MV-4-11 (cell line): ENCODE measurements at regions not wholly inside any gene's neighbourhood (a gene's known extent, or its start where the extent isn't known, plus 50 kb on each side); places are given as distances from the start of the nearest gene placed in this dataset.

Experiments used
- DNase-seq: peaks from one replicate; lab custom pipeline; 2025; lab: John Stamatoyannopoulos, UW

DNA sequence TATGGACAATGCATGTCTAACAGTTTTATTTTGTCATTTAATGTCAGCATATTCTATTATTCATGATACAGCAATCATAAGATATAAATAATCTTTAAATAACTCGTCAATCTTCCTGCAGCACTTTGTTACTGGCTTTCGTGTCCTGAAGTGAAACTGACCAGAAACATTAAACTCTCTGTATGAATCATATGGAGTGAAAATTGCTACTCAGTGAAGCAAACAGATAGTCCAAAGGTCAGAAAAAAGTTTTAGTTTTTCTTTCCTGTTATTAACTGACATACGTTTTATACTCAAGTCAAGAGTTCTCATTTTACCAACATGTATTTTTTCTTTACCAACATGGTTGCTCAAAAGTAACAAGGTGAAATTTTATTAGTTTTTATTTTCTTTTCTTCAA, 106.8 kb upstream of the GALNT5 start:
- DNase-seq, result no peak

DNA sequence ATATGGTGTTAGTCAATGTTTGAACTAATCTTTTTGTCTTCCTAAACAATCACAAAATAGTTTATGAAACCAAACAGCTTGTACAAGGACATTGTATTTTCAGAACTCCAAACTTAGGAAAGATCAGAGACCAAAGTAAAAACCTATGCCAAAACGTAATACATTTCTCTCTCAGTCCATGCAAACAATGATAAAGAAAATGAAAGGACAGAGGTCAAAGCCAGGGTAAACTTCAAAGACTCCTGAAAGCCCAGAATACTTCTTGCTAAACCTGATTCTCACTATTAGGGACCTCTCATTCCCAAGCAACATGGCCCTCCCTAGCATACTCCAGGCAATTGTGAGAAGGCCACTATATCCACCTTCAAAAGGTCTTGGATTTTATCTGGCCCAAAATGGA, 105.1 kb upstream of the GALNT5 start:
- no peak for DNase-seq

- DNase-seq, result no peak
Measured at GRCh38 chr2:157155992-157156391, 101.5 kb upstream of the GALNT5 start.

DNA sequence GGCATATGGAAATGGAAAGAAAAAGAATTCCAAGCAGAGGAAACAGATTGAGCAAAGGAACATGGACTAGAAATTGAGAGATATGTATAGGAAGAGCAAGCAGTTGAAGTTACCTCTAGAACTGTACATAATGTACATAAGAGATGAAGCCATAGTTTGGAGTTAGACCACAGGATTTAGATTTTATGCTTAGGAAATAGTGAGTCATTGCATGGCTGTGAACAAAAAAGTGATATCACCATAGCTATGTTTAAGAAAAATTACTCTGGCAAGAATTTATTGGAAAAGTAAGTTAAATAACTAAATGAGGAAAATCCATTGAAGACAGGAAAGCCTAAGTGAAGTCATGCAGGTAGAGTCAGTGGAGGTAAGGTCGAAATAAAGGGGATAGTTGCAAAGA, 99.4 kb upstream of the GALNT5 start:
- DNase-seq, result peak; percentile 41

GRCh38 chr2:157159221-157159934, 98.1 kb upstream of the GALNT5 start:
- DNase-seq, result no peak

DNA sequence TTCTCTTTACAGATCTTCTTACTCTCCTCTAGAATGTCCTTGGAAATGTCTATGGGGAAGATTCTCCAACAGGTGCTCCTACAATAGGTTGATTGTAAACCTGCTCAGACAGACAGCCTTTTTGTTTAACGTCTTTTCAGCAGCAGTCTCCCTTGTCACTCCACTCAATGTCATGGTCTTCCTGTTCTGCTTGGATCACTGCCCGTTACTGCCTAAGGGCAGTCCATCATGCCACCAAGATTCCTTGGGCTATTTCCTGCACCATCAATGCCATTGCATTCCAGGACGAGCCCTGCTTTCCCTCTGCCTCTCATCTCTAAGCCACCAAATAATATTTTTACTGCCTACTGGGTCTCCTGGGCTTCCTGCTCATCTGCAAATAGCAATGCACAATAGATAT, 97.4 kb upstream of the GALNT5 start:
- DNase-seq, result no peak

DNA sequence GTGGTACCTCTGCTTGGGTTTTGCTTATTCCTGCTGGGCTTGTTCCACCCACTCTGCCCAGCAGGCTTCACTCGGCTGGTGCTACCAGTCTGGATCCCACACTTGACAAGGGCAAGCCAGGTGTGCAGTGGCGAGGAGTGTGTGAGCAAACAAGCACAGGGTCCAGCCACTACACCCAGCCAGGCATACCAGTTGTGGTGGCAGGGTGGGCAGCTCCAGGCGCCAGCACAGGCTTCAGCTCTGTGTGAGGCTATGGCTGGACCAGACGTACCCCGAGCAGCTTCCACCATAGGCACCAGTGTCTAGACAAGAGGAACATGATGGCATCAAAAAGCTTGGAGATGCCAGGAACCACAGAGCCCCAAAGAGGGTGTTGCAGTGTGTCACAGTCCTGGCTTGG, 93.1 kb upstream of the GALNT5 start:
- DNase-seq, result no peak

- no peak for DNase-seq
Measured at GRCh38 chr2:157164891-157165290, 92.6 kb upstream of the GALNT5 start.

GRCh38 chr2:157168501-157168900, 89.0 kb upstream of the GALNT5 start:
- DNase-seq, result no peak

DNA sequence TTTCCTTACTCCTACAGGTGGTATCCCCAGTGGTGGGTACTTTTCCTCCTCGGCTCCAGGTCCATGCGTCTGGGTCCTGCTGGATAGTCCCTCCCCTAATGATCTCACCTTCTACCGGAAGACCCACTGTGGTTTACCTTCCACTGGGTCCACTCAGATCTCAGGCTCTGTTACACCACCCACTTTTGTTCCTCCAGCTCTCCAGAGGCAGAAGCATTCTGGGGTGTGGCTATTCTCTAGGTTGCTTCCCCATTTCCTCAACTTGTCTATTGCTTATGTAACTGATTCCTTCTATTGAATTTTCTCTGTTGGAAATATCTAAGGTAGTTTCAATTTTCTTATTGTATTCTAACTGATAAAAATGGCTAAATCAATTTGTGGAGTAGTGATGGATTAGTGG, 87.6 kb upstream of the GALNT5 start:
- DNase-seq, result no peak

DNA sequence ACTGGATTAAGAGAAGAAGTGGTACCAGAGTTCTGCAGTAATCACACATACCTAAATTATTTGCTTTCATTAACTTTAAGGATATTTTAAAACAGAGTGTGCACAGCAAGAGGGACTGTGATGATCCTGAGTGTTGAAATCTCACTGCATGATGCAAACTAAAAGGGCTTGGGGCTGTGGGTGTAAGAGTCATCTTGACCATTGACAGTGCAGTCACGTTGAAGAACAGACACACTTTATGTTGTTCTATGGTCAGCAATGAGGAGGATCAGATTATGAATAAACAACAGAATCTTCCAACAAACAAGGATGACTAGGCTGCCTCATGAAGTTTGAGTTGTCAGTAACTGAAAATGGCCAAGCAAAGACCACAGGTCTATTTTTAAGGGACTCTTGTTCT, 87.2 kb upstream of the GALNT5 start:
- no peak for DNase-seq

GRCh38 chr2:157172239-157172638, 85.3 kb upstream of the GALNT5 start:
- DNase-seq, result no peak

- no peak for DNase-seq
Measured at GRCh38 chr2:157172866-157173578, 84.5 kb upstream of the GALNT5 start.

GRCh38 chr2:157173740-157174184, 83.7 kb upstream of the GALNT5 start:
- DNase-seq, result no peak

GRCh38 chr2:157174321-157174720, 83.2 kb upstream of the GALNT5 start:
- no peak for DNase-seq

- DNase-seq, result no peak
Measured at GRCh38 chr2:157176602-157177001, 80.9 kb upstream of the GALNT5 start.

GRCh38 chr2:157178874-157179273, 78.6 kb upstream of the GALNT5 start:
- no peak for DNase-seq

- DNase-seq, result no peak
Measured at GRCh38 chr2:157179324-157180105, 78.0 kb upstream of the GALNT5 start.

- no peak for DNase-seq
Measured at GRCh38 chr2:157180359-157180758, 77.1 kb upstream of the GALNT5 start.

- DNase-seq, result no peak
Measured at GRCh38 chr2:157181234-157181633, 76.3 kb upstream of the GALNT5 start.

DNA sequence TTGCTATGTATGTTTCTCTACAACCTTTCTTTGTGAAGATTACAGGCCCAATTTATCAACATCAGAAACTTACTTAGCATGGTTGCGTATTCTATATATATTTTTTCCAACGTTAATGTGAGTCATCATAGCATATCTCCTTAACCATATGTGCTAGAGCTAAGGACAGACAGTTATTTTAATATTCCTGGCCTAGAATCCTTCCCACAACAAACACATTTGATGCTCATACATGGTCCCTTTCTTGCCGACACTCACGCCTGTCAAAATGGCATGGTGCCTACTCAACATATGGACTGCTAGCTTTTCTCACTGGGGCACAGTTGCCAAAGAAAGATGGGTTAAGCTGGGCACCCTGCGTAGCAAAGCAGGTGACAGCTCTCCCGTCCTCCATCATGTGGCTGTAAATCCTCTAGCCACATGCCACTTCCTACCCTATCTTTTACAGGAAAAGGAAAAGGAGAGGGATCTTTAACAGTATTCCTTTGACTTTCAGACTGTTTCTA, 75.2 kb upstream of the GALNT5 start:
- no peak for DNase-seq

DNA sequence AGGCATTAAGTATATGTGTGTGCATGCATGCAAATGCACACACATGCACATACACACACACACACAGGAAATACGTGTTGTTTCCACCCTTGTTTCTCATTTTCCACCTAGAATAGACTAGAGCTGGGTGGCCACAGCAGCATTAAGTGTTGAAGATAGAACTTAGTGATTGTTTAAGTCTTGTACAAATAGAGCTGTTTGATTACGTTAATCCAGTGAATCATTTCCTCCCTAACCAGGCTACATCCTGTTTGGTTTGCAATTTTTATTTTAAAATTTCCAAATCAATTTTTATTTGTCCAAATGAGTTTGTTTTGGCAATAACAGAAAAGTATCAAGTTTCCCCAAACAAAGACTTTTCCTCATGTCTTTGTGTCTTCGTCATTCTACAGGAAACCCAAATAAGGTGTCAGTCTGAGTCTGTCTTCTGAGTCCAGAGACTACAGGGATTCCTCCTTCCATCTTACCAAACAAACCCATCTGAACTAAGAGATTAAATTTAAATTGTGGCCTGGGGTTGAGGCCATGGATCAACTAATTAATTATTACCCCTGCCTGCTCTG, 74.6 kb upstream of the GALNT5 start:
- peak; percentile 16 for DNase-seq
